A673 (cell line): ENCODE measurements at regions not wholly inside any gene's neighbourhood (a gene's known extent, or its start where the extent isn't known, plus 50 kb on each side); places are given as distances from the start of the nearest gene placed in this dataset.

ENCODE experiments used
- BruUV-seq: library from RNA; stranded (reverse); fragments of 400-500 nt; replicated peaks from 2 replicates; lab custom pipeline; 2021; lab: Mats Ljungman, UMichigan
- CTCF ChIA-PET: fragments of 300-600 bp; sonication (Branson Sonifier 250); formaldehyde crosslinking; loops from one replicate; lab custom pipeline; 2022; ENCODE audit warnings: antibody characterized with exemption; lab: Charles Lee
- POLR2A ChIA-PET: fragments of 300-600 bp; sonication (Branson Sonifier 250); formaldehyde crosslinking; loops from one replicate; lab custom pipeline; 2022; ENCODE audit warnings: antibody characterized with exemption; ENCODE audit not compliant: low non-redundant PET; lab: Charles Lee
- DNase-seq: peaks from one replicate; pipeline ENCODE4 v3.0.0-alpha.2; 2015; ENCODE audit warnings: low spot score
- H3K27ac ChIP-seq: fragments of 200-600 bp; sonication (generic); 2 replicates; pipeline ENCODE4 v1.5.1; 2016; ENCODE audit warnings: mixed run types, low read depth, mild to moderate bottlenecking, mixed read lengths, antibody characterized with exemption, low read length; ENCODE audit not compliant: poor library complexity, severe bottlenecking
- H3K27me3 ChIP-seq: fragments of 200-600 bp; sonication (generic); replicated peaks from 2 replicates; pipeline ENCODE4 v1.6.1; 2017; ENCODE audit warnings: mixed run types, low read depth, mild to moderate bottlenecking, mixed read lengths, antibody characterized with exemption, low read length; ENCODE audit not compliant: insufficient read depth, poor library complexity
- H3K36me3 ChIP-seq: fragments of 200-600 bp; sonication (generic); 2 replicates; pipeline ENCODE4 v1.6.1; 2016; ENCODE audit warnings: mixed run types, mild to moderate bottlenecking, mixed read lengths, antibody characterized with exemption, low read length; ENCODE audit not compliant: insufficient read depth, poor library complexity, severe bottlenecking
- H3K4me1 ChIP-seq: fragments of 200-600 bp; sonication (generic); 2 replicates; pipeline ENCODE4 v1.6.1; 2017; ENCODE audit warnings: mixed run types, mild to moderate bottlenecking, mixed read lengths, antibody characterized with exemption, low read length; ENCODE audit not compliant: insufficient read depth, poor library complexity, severe bottlenecking
- H3K4me3 ChIP-seq: fragments of 200-600 bp; sonication (generic); 2 replicates; pipeline ENCODE4 v1.5.1; 2016; ENCODE audit warnings: low read depth, mixed run types, mild to moderate bottlenecking, mixed read lengths, low read length; ENCODE audit not compliant: poor library complexity, severe bottlenecking
- H3K9me3 ChIP-seq: fragments of 200-600 bp; sonication (generic); 2 replicates; pipeline ENCODE4 v1.6.1; 2016; ENCODE audit warnings: mixed run types, low read depth, mild to moderate bottlenecking, mixed read lengths, antibody characterized with exemption, low read length; ENCODE audit not compliant: poor library complexity, severe bottlenecking
- EZH2 ChIP-seq: fragments of 200-600 bp; sonication (generic); IDR thresholded peaks from 2 replicates; pipeline ENCODE4 v1.6.1; 2017; ENCODE audit warnings: borderline replicate concordance, low read depth, mild to moderate bottlenecking, mixed read lengths, antibody characterized with exemption, low read length; ENCODE audit not compliant: poor library complexity, severe bottlenecking
- intact Hi-C: fragments of 100-400 bp; cut with micrococcal nuclease; formaldehyde crosslinking; loops from one replicate; pipeline ENCODE4 v1.10.0; 2022; ENCODE audit not compliant: unreplicated experiment
- TF ChIP-seq, protein P1 (sequence below): fragments of 300-800, 200-600 bp; sonication (generic); conservative IDR thresholded peaks from 2 replicates; pipeline ENCODE4 v1.5.1; 2017; ENCODE audit warnings: low read depth, mild to moderate bottlenecking, antibody characterized with exemption, low read length, moderate library complexity, mixed read lengths

DNA sequence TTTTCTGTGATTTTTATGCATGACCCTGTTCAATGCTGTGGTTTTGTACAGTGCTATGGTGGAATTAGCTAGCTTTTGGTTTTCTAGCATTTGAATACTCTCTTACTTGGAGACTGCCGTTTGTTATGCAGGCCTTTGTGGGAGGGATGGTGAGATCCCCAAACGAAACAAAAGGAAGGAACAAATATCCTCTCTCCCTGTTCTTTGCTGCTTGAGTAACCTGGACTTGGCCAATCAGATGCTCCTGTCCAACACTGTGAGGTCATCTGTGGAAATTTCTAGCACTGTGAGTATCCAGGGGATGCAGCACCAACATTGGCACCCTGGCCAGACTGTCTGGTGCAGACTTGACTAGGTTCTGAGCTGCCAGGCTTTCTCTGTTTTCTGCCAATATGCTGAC is 314.4 kb downstream of the ANKRD30A start:
- Histone ChIP-seq H3K9me3 (no peaks in the 10 kb centered on the region), H3K27me3 (no peaks in the 10 kb centered on the region), H3K4me1 (no peaks in the 10 kb centered on the region), H3K36me3 (no peaks in the 10 kb centered on the region), H3K4me3 (no peak overlapping the region), H3K27ac (no peak overlapping the region)
- no peak for DNase-seq
- ChIA-PET CTCF (no interaction called here), POLR2A (no interaction called here)
- TF ChIP-seq, protein P1, sequence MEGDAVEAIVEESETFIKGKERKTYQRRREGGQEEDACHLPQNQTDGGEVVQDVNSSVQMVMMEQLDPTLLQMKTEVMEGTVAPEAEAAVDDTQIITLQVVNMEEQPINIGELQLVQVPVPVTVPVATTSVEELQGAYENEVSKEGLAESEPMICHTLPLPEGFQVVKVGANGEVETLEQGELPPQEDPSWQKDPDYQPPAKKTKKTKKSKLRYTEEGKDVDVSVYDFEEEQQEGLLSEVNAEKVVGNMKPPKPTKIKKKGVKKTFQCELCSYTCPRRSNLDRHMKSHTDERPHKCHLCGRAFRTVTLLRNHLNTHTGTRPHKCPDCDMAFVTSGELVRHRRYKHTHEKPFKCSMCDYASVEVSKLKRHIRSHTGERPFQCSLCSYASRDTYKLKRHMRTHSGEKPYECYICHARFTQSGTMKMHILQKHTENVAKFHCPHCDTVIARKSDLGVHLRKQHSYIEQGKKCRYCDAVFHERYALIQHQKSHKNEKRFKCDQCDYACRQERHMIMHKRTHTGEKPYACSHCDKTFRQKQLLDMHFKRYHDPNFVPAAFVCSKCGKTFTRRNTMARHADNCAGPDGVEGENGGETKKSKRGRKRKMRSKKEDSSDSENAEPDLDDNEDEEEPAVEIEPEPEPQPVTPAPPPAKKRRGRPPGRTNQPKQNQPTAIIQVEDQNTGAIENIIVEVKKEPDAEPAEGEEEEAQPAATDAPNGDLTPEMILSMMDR = no peak
- TF ChIP-seq EZH2 = no peak
- no TSS peak for BruUV-seq
- intact Hi-C loops = no loop called here

GRCh38 chr10:37436357-37436756 is 311.0 kb downstream of the ANKRD30A start:
- TF ChIP-seq, protein P1 = no peak
- no peak for TF ChIP-seq EZH2
- Histone ChIP-seq H3K4me3 (no peak overlapping the region), H3K9me3 (no peaks in the 10 kb centered on the region), H3K4me1 (no peaks in the 10 kb centered on the region), H3K36me3 (no peaks in the 10 kb centered on the region), H3K27ac (no peak overlapping the region), H3K27me3 (no peaks in the 10 kb centered on the region)
- no peak for DNase-seq
- intact Hi-C loops = no loop called here
- BruUV-seq = no TSS peak
- CTCF ChIA-PET = no interaction called here
- POLR2A ChIA-PET = no interaction called here

DNA sequence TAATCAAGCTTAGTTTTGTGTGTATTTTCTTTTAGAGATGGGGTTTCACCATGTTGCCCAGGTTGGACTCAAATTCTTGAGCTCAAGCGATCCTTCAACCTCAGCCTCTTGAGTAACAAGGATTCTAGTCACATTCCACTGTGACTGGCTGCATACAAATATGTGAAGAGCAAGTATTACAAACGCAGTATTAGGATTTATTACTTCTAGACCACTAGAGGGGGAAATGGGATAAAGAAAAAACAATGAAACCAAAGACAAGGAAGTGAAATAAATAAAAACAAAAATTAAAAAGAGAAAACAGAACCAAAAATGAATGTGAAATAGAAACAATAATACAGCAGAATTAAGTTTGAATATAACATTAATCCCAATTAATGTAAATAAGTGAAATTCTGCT is 308.7 kb downstream of the ANKRD30A start:
- no peaks in the 10 kb centered on the region for H3K27me3 ChIP-seq
- no peak for DNase-seq
- TF ChIP-seq, protein P1 = 0 out of 2 replicates have a peak, but pooled peaks have one; percentile 19
- no peak for TF ChIP-seq EZH2
- no peak overlapping the region for H3K4me3 ChIP-seq
- no peak overlapping the region for H3K27ac ChIP-seq
- H3K4me1 ChIP-seq = no peaks in the 10 kb centered on the region
- ChIA-PET CTCF (interaction anchor here (0.6 kb wide), 1 partner anchor 139 kb away, joined by 16 read pairs; no protein-coding TSS in a partner anchor), POLR2A (no interaction called here)
- BruUV-seq = no TSS peak
- H3K9me3 ChIP-seq = no peaks in the 10 kb centered on the region
- no peaks in the 10 kb centered on the region for H3K36me3 ChIP-seq
- intact Hi-C loops = no loop called here
